Activated CD4-positive, alpha-beta T cell treated with anti-CD3 and anti-CD28 coated beads, Interleukin-2, amount 50 U/mL, for 1 hour (primary cell): ENCODE measurements at regions not wholly inside any gene's neighbourhood (a gene's known extent, or its start where the extent isn't known, plus 50 kb on each side); places are given as distances from the start of the nearest gene placed in this dataset.

ENCODE experiments used
- DNase-seq: peaks from one replicate; pipeline ENCODE4 v3.0.0-alpha.2; 2020

DNA sequence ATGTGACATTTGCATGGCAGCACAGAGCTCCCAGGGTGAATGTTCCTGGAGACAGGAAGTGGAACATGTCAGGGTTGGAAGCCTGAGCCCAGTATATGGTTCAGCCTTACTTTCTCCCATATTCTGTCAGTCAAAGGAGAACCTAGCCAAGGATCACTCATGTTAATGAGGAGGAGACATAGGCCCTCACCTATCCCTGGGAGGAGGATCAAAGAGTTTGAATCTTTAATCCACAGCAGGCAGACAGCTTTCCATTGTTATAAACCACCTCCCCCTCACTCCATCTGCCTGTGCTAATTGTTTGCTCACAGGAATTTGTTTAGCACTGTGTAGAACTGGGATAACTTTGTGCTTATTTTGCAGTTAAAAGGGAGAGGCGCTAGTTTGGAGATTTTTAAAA, 1069.1 kb downstream of the EFNB2 start:
- no peak for DNase-seq

DNA sequence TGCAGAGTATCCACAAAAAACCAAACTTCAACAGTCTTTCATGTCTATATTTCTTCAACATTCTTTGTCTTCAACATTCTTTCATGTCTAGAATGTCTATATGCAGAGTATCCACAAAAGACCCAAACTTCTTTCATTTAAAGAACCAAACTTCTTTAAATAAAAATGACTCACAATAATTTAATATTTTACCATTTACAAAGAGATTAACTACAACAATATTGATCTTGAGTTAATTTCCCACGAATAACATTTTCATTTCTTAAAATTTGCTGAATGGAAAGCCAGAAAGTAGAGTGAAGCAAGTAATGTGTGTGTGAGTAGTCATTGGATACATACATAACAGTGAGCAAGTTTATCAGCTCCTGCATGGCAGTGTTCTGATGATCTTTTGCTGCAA, 1069.7 kb downstream of the EFNB2 start, which contains the start of gene DAOA:
Gene DAOA, plus strand, starts transcription at position 301 of the 400 bp plus-strand sequence.
- DNase-seq: no peak

DNA sequence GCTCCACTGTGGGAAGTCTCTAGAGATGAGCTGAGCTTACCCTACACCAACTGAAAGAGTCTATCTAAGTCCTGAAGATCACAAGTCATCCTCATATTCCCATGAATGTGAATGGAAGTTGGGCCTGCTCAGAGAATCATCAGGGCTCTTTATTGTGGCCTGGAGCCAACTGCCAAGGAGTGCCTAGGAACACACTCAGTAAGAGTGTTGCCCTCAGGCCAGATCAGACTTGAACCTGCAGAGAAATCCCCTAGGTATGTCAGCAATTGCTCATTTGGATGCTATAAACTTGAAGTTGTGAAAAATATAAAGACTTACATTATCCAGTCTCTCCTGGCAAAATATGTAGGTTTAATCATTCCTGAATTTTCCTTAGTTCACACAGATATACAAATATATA, 1070.2 kb downstream of the EFNB2 start:
- DNase-seq: no peak

DNA sequence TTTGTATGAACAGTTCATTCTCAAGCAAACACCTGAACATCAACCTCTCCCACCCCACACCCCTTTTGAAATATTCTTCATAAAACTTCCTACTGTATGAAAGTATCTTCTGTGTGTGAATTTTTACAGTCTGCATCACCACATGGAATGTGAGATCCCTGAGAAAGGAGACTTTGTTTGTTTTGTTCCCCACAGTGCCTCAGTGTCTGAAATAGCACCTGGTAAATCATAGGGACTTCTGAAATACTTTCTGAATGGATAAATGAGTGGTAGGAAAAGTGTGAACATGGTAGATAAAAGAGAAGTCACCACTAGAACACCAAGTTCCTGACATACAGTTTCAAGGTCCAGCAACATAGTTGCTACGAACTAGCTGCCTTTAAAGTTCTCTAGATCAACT, 1071.2 kb downstream of the EFNB2 start:
- no peak for DNase-seq

DNA sequence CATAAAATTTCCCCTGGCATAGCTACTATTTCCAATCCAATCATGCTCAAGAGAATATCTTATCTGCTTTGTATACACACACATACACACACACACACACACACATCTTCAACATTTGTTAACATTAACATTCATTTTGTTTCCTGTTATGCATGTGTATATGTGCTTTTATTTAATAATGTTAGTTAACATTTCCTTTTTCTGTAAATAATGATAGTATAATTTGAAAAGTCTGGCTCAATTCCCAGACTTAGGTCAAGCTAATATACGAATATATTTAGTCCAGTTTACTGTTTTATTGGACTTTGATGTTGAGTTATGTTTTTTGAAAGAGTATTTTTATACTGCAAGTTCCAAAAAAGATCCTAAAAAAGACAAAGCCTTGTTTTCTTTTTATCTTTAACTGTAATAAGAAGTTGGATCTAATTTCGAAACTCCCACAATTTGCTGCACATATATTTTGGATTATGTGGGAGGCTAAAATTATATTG, 1072.4 kb downstream of the EFNB2 start:
- DNase-seq: no peak

DNA sequence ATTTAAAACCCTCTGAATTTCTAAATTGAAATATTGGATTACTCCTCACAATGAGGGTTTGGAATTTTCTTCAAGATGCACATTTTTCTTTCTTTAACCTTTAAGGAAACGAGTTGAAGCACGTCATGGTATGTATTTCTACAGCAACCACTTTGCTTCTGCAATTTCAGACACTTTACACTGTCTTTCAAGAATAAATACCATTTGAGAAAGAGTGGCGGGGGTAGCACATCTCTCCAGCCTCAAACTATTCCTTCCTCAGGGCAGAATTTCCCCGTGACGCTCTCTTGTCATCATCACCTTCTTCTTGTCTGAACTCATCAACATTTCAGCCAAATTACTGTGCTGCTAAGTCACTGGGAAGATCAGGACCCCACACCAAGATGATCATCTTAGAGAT, 1073.4 kb downstream of the EFNB2 start:
- no peak for DNase-seq

DNA sequence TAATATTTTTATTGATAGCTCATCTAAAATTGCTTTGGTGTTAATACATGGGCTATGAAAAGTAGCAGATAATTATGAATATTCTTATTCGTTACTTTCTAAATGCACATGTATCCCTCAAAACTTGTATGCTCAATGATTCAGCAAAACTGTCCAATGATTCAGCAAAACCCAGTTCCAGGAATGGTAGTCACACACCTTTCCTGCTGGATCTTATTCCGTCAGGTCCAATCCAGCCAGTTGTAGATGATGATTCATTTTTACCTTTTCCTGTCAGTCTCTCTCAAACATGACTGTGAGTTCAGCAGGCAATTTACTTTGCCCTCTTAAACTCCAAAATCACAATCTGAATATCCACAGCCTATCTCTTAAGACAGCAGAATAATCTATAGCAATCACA, 1082.6 kb downstream of the EFNB2 start:
- DNase-seq: no peak

DNA sequence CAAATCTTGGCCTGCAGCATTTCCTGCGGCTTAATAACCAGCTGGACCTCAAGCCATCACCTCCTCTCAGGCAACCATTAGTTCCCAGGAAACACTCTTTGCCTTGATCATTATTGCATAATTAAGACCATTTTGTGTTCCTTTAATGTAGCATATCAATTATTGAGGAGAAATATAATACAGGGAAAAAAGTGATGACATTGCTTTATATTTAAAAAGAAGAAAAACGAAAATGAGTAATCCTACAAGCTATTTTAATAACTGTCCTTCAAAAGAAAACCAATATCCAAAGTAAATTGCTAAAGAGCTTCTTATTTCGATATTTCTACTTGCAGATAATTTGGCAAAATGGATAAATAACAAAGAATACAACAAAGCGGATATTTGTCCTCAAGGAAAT, 1084.7 kb downstream of the EFNB2 start:
- no peak for DNase-seq

DNA sequence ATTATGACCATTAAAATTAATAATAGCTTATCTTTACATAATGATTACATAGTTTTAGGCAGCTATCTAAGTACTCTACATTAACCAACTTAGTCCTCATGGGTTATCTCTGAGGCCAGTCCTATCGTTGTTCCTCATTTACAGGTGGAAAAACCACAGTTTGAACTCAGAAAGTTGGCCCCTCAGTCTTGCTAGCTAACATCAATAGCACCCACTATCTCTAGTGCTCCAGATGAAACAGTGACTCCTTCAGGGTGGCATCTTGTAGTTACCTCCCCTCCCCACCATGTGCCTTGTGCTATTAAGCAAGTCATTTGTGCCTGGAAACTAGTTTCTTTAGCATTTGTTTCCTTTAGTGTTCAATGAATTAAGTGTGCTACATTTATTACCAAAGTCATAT, 1086.7 kb downstream of the EFNB2 start:
- no peak for DNase-seq

DNA sequence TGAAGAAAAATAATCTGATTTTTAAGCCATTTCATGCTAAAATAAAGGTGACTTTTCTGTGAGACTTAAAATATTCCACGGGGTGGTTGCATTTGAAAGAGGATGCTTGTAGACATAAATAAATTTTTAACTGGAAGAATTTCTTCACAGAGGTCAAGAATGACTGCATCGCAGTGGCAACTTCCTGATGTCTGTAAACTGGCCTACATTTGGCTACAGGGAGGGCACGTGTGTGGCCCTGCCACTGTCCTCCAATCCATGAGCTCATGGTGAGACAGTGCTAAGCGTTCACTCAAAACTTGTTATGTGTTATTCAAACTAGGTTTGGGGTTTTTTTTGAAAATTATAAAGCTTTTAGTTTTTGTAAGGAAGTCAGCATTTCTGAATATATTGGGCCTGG, 1089.3 kb downstream of the EFNB2 start:
- DNase-seq: no peak

DNA sequence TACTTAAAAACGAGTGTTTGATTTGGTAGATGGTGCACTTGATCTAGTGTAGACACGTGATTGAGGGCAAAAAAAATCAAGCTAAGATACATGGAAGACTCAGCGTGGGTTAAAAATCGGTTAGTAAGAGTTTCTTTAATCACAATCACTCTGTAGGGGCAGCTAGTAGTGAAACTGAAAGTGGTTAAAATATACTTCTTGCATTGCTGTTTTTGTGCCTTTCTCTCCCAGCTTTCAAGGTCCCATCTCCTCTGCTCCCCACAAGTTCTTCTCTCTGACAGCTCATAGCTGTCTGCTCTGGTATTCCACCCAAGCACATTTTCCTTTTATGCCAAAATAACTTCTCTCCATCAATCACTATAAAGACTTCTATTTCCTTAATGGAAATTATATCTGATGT, 1089.7 kb downstream of the EFNB2 start:
- no peak for DNase-seq

DNA sequence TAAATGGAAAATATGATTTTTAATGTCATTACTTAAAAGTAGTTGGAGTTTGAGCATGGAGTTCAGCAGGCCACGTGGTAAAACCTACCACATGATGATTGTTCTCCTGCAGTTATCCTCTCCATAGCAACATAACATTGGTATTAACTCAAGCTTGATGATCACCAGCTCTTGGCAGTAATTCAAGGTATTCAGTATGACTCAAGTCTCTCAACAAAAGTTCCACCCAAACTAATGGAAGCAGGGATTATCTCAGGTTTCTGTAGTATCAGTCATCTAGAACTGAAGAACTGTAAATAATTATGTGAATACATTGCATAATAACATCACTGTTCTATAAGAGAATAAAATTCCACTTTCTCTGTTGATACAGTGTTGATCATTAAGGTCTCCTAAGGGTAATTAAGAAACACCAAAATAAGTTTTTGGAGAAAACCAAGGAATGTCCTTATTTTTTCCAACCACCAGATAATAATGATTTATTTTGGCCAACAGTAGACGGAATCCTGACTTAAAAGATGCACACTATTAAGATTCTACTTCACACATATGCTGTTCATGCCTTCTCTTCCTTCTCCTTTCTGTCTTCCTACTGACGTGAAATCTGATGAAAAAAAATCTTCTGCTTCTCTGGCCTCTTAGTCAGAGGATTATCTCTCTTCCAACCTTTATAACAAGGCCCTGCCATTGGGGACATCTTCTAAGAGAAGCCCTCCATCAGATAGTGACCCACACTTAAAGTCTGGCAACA, 1092.3 kb downstream of the EFNB2 start:
- DNase-seq: no peak

DNA sequence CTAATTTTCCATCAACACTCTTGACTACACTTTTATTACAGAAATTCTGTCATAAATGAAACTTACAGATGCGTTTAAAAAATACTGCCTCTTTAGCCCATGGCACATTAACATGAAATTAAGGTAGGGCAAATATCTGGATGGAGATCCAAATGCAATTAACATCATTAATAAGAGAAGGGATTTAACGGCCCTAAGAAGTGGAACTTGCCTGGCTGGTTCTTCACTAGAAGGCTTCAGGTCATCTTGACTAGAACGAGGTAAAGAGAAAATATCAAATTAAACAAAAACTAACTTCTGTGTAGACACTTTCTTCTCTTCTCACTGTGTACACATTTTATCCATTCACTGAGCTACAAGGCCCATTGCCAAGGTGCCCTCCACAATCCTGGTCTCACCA, 1093.4 kb downstream of the EFNB2 start:
- DNase-seq: no peak

DNA sequence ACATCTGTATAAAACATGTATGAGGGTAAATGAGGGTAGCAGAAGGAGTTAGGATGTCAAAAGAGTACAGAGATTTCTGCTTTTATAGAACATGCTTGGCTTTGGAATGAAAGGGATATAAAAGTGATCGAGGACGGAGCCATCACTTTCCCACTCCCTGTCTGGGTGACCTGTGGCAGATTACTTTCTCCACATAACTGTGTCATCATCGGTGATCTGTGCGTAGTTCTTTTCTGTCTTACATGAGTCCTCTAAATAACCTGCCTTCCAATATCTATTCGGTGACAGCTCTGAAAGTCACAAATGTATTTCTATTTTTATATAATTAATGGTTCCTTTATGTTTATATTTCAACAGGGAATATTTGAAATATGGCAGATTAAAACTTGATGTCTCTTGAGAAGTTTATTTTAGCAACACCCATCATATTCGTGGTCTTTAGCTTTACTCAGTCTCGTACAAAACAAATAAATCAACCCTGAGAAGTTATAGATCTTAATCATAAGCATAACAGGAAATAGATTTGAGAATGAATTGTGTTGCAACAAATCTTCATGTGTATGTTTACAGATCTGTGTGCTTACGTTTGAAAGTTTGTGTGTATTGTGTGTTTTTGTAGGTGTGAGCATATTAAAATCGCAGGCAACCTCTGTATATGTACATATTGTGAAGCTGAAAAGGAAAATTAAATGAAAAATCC, 1094.3 kb downstream of the EFNB2 start:
- no peak for DNase-seq

DNA sequence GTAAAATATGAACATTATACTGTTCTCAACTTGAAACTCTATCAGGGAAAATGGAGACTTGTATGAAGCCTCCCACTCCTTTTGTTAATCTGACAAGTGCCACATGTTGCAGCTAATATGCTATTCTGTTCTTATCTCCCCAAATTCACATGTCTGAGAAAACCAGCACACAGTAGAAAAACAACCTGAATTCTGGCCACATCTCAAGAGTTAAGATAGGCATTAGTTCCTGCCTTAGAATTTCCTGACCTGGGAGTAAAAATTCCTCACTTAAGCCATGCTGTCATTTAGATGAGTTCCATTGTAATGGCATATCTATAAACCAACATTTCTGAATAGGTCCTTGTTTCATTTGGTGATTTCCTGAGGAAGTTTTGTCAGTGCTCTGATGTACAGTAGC, 1098.5 kb downstream of the EFNB2 start:
- DNase-seq: no peak

DNA sequence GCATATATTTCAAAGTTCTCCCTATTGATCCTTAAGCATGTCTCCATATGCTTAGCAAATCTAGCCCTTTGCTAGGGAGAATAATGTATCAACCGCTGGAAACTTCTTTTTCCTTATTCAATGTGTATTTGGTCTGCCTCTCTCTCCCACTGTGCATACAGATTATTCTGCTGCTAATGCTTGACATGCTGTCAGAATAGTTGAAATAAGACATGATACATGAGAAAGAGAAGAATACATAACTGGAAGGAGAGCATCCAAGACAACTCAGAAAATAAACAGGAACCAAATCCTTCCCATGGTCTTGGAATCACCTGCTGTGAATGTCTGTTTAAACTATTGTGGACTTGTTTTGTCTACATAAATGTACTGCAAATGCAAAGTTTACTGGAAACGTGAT, 1103.0 kb downstream of the EFNB2 start:
- DNase-seq: no peak

DNA sequence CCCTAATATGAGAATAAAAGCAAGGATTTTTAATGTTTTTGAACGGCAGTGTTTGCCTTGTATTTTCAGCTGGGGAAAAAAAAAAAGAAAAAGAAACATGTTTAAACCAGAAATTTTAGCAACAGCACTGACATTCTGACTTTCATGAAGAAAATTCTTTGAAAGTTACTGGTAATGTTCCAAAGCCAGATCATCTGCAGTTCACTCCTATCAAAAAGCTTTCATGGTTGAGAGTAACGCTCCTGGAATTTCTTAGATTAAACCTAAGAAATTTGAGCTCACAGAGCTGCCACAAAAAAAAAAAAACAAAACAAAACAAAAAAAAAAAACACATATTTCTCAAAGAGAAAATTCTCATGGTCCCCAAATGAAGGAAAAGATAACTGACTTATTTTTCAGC, 1106.7 kb downstream of the EFNB2 start:
- DNase-seq: no peak

DNA sequence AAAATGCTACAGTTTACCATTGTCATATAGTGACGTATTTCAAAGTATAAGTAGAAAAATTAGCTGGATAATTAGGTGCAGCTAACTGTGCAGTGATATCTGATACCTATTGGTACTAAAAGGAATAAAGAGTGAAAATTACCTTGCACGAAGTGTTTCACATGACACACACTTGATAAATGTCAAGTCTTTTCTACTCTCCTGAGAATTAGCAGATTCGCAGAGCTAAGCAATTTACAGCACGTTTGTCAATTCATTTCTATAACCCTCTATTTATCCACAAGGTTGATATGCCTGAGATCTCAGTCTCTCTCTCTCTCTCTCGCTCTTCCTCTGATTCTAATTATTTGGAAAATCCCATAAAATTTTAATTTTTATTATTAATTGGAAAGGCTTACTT, 1109.0 kb downstream of the EFNB2 start:
- no peak for DNase-seq

DNA sequence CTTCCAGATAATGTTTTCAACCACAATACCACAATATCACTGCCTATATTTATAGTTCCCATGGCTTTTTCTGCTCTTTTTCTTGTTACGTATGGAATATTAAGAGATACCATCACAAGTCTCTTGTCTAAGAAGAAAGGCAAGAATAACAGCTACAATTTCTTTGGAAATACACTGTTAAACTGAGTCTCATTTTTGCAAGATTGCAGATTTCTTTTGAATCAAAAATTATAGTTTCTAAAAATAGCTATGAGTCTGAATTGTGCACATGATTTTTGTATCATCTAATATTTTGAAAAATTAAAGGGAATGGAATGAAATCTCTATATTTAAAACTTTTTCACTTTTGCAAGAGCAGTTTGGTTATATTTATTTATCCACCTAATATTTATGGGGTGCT, 1120.8 kb downstream of the EFNB2 start:
- no peak for DNase-seq

DNA sequence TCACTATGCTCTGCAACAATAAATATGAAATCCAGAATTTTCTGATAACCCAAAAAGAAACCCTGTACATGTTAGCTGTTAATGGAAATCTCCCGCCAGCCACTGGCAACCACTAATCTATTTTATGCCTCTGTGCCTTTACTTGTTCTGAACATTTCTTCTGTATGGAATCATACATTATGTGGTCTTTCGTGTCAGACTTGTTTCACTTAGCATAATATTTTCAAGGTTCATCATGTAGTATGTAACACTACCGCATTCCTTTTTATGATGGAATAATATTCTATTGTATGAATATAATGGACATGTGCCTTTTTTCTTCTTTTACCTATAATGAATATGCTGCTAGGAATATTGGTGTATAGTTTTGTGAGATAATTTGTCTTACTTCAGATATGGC, 1123.3 kb downstream of the EFNB2 start:
- no peak for DNase-seq

DNA sequence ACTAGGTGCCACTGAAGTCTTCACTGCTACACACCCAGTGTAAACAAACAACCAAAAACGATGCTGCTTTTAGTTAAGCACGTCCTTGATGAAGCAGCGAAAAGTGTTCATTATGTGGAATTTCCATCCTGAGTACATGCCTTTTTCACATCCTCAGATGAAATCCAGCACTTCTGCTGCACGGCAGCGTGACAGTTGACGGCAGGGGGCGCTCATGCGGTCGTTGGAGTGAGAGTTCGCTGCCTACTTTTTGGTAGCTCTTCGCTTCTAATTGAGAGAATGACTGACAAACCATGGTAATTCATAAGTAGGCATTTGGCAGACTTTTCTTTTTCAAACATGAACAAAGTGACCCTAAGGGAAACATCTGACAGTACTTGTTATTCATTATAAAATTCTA, 1124.9 kb downstream of the EFNB2 start:
- peak; percentile 2 for DNase-seq

DNA sequence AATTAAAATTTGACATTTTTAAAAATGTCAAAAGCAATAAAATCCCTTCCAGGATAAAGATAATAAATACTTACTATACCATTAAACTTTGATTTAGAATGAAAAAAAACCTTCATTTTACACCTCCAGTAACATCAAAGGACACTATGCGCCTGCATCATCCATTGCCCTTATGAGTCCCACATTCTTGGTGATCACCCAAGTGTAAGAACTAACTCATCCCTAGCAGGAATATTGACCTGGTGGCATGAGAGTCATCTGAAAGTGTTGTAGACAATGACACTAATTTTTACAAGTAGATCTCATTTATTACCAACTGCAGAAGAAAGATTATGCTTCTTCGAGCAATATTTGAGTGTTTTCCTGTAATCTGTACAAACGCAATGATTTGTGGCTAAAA, 1128.9 kb downstream of the EFNB2 start:
- no peak for DNase-seq

DNA sequence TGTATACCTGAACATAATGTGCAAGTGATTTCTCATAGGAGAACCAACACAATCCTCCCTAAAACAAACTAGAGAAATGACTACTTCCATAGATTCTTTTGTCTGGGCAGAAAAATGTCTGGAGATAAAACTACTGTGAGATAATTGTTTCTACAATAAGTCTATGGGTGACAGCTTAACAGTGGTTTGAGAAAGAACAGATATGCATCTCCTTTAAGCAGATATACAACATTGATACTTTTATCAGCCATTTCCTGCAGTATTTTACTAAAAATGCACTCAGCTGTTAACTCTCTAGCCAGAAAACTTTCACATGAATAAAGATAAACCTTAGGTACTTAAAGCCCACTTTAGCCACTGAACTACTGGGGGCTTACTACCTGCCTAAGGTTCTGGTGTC, 1132.4 kb downstream of the EFNB2 start:
- DNase-seq: no peak

DNA sequence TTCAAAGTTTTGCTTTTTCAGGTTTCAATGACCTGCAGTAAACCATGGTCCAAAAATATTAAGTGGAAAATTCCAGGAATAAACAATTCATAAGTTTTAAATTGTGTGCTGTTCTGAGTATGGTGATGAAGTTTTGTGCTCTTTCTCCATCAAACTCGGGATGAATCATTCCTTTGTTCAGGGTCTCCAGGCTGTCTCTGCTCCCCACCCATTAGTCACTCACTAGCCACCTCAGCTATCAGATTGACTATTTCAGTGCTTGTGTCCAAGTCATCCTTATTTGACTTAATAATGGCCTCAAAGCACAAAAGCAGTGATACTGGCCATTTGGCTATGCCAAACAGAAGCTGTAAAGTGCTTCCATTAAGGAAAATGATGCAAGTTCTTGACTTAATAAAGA, 1140.4 kb downstream of the EFNB2 start:
- DNase-seq: no peak

DNA sequence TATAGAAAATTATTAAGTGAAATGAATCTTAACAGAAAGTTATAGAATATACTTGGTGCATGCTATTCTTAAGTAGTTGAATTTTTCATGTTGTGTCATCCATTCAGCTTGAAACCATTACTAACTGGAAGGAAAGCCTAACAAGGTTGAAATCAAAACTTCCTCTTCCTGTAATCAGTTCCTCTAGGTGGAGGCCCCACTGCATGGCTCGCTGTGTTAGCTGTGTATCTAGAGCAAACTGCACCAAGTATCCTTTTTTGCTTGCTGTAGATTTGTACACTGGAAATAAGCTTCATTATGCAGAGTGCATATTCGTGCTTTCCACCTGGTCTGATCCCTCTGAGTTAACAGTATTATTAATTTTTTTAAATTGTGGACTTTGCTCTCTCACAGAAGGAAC, 1146.1 kb downstream of the EFNB2 start:
- no peak for DNase-seq
